Natural killer cell (primary cell): ENCODE measurements at regions not wholly inside any gene's neighbourhood (a gene's known extent, or its start where the extent isn't known, plus 50 kb on each side); places are given as distances from the start of the nearest gene placed in this dataset.

ENCODE experiments used
- ATAC-seq, 3 donors: fragments of 150-1000 bp in 2 of 3; fragments of 200-7000 bp in 1 of 3; cut with Tn5 transposase; 1 replicate in 1 of 3; 2 replicates in 2 of 3; pipeline ENCODE4 v1.10.0; 2021; ENCODE audit warnings: mild to moderate bottlenecking in 2 of 3, moderate library complexity in 2 of 3
- DNase-seq, 2 donors: peaks; one replicate each; pipeline versions ENCODE4 v3.0.0 to v3.0.0-alpha.2; 2013 to 2021; ENCODE audit warnings: mixed read lengths in 1 of 2
- H3K27ac ChIP-seq: one replicate; pipeline ENCODE4 v1.5.1; 2013; ENCODE audit warnings: mild to moderate bottlenecking, low read length
- H3K27me3 ChIP-seq: one replicate; pipeline ENCODE4 v1.6.1; 2013; ENCODE audit warnings: low read length; ENCODE audit not compliant: control insufficient read depth, insufficient read depth
- H3K36me3 ChIP-seq: one replicate; pipeline ENCODE4 v1.6.1; 2013; ENCODE audit warnings: low read length; ENCODE audit not compliant: control insufficient read depth, insufficient read depth
- H3K4me1 ChIP-seq: one replicate; pipeline ENCODE4 v1.6.1; 2013; ENCODE audit warnings: low read length; ENCODE audit not compliant: control insufficient read depth, insufficient read depth
- H3K4me3 ChIP-seq: one replicate; pipeline ENCODE4 v1.5.1; 2013; ENCODE audit warnings: low read length
- H3K9me3 ChIP-seq: one replicate; pipeline ENCODE4 v1.6.1; 2013; ENCODE audit warnings: low read length; ENCODE audit not compliant: control insufficient read depth, insufficient read depth
- H3K27ac Mint-ChIP-seq, 2 donors: one replicate each; pipeline ENCODE4 v1.8.0; 2022; ENCODE audit warnings: mild to moderate bottlenecking in 2 of 2, mixed read lengths in 2 of 2, moderate library complexity in 1 of 2
- H3K27me3 Mint-ChIP-seq, 2 donors: one replicate each; pipeline ENCODE4 v1.8.0; 2022; ENCODE audit warnings: low read depth in 2 of 2, mixed read lengths in 2 of 2
- H3K36me3 Mint-ChIP-seq: one replicate; pipeline ENCODE4 v1.8.0; 2022; ENCODE audit warnings: mixed read lengths
- H3K4me1 Mint-ChIP-seq, 2 donors: one replicate each; pipeline ENCODE4 v1.8.0; 2022; ENCODE audit warnings: mixed read lengths in 2 of 2
- H3K4me3 Mint-ChIP-seq: one replicate; pipeline ENCODE4 v1.8.0; 2022; ENCODE audit warnings: mild to moderate bottlenecking, moderate library complexity, mixed read lengths
- H3K9me3 Mint-ChIP-seq, 2 donors: one replicate each; pipeline ENCODE4 v1.8.0; 2022; ENCODE audit warnings: mixed read lengths in 2 of 2
- WGBS: methylation state at CpG from one replicate; pipeline ENCODE4 v1.1.7; 2013; ENCODE audit warnings: missing lambda C conversion rate; ENCODE audit not compliant: insufficient coverage; 5-methylcytosine and 5-hydroxymethylcytosine counted together
- intact Hi-C: fragments of 100-400 bp; cut with micrococcal nuclease; formaldehyde crosslinking; loops from one replicate; pipeline ENCODE4 v1.14.2; 2022
- TF ChIP-seq, protein P1 (sequence below): fragments of 200-600 bp; IDR thresholded peaks from one replicate; pipeline ENCODE4 v1.8.0; 2022; ENCODE audit warnings: antibody characterized with exemption

DNA sequence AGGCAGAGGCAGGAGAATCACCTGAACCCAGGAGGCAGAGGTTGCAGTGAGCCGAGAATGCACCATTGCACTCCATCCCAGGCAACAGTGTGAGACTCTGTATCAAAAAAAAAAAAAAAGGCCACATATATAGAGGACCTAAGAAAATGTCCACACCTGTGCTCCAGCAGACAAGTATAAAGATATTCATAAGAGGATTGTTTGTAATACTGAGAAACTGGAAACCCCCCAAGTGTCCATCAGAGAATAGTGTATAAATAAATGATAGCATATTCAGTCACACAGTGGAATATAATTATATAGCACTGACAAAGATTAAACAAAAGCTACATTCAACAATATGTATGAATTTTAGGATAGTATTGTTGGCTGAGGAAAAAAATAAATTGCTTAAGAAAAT is 1050.6 kb downstream of the GRM8 start:
- no peaks in the 10 kb centered on the region for H3K36me3 ChIP-seq
- H3K4me1 ChIP-seq = no peaks in the 10 kb centered on the region
- Mint-ChIP-seq H3K4me3 (no peak overlapping the region), H3K36me3 (no peaks in the 10 kb centered on the region), H3K27me3 (no peaks in the 10 kb centered on the region), H3K9me3 (peaks cover 2 to 8% of the 10 kb centered on the region in 2 donors), H3K27ac (no peak overlapping the region), H3K4me1 (no peaks in the 10 kb centered on the region)
- H3K9me3 ChIP-seq = no peaks in the 10 kb centered on the region
- H3K4me3 ChIP-seq = no peak overlapping the region
- intact Hi-C loops = no loop called here
- no peak overlapping the region for H3K27ac ChIP-seq
- TF ChIP-seq, protein P1, sequence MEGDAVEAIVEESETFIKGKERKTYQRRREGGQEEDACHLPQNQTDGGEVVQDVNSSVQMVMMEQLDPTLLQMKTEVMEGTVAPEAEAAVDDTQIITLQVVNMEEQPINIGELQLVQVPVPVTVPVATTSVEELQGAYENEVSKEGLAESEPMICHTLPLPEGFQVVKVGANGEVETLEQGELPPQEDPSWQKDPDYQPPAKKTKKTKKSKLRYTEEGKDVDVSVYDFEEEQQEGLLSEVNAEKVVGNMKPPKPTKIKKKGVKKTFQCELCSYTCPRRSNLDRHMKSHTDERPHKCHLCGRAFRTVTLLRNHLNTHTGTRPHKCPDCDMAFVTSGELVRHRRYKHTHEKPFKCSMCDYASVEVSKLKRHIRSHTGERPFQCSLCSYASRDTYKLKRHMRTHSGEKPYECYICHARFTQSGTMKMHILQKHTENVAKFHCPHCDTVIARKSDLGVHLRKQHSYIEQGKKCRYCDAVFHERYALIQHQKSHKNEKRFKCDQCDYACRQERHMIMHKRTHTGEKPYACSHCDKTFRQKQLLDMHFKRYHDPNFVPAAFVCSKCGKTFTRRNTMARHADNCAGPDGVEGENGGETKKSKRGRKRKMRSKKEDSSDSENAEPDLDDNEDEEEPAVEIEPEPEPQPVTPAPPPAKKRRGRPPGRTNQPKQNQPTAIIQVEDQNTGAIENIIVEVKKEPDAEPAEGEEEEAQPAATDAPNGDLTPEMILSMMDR = no peak
- H3K27me3 ChIP-seq = no peaks in the 10 kb centered on the region
- 100% methylated on average over 1 of the region's 1 CpG for WGBS
- ATAC-seq (no peak), DNase-seq (no peak)

DNA sequence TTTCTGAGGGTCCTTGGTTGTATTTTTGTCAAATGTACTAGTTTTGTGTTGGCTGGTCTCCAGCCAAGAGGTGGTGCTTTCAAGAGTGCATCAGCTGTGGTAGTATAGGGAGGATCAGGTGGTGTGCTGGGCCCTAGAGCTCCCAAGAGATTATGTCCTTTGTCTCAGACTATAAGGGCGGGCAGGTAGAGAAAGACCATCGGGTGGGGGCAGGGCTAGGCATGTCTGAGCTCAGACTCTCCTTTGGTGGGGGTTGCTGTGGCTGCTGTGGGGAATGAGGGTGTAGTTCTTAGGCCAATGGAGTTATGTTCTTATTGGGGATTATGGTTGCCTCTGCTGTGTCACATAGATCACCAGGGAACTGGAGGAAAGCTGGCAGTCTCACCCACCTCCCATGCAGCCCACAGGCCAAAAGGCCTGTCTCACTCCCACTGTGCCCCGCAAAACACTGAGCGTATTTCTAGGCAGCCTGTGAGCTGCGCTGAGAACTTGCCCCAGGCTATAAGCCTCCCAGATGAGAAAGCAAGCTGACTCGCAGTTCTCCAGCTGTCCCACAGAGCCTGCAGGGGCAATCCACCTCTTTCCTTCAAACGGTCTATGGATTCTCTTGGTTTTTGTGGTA is 1066.7 kb downstream of the GRM8 start:
- intact Hi-C loops = loop anchor here (10.0 kb wide), 1 partner anchor 59 kb away; no protein-coding TSS in a partner anchor
- no peak for DNase-seq

DNA sequence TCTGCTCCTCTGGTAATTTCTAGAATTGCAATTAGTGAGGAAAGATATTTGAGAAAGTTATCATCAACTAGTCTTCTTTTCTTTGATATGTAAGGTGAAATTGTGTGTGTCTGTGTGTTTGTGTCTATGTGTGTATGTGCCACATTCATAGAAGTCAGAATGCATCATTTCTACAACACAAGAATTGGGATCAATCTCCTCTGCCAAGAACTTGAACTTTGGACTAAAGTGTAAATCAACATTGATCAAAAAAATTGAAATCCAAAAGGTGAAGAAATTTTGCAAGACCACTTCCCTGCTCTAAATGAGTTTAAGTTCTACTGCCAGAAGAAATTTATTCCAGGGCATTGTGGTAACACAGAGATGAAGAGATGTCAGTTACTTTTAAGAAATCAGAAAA is 1072.8 kb downstream of the GRM8 start:
- H3K4me1 Mint-ChIP-seq = no peaks in the 10 kb centered on the region
- Histone ChIP-seq H3K36me3 (no peaks in the 10 kb centered on the region), H3K27me3 (no peaks in the 10 kb centered on the region), H3K4me3 (no peak overlapping the region), H3K27ac (no peak overlapping the region), H3K9me3 (peaks cover 5% of the 10 kb centered on the region), H3K4me1 (no peaks in the 10 kb centered on the region)
- intact Hi-C loops = loop anchor here (10.0 kb wide), 1 partner anchor 65 kb away; no protein-coding TSS in a partner anchor
- H3K27ac Mint-ChIP-seq = no peak overlapping the region
- H3K36me3 Mint-ChIP-seq = peaks cover 11% of the 10 kb centered on the region
- no peak overlapping the region for H3K4me3 Mint-ChIP-seq
- TF ChIP-seq, protein P1 = no peak
- H3K9me3 Mint-ChIP-seq = peaks cover 4 to 20% of the 10 kb centered on the region in 2 donors
- no peak for ATAC-seq
- DNase-seq = no peak
- no peaks in the 10 kb centered on the region for H3K27me3 Mint-ChIP-seq

More for the DNA sequence above, 1066.7 kb downstream of the GRM8 start:
- ATAC-seq = no peak
- Mint-ChIP-seq H3K27me3 (no peaks in the 10 kb centered on the region), H3K9me3 (peaks cover 16 to 33% of the 10 kb centered on the region in 2 donors), H3K27ac (no peak overlapping the region), H3K4me1 (no peaks in the 10 kb centered on the region), H3K4me3 (no peak overlapping the region), H3K36me3 (peaks cover 17% of the 10 kb centered on the region)
- WGBS = 63% methylated on average over 7 of the region's 7 CpGs
- no peaks in the 10 kb centered on the region for H3K27me3 ChIP-seq
- no peak overlapping the region for H3K4me3 ChIP-seq
- no peaks in the 10 kb centered on the region for H3K4me1 ChIP-seq
- H3K36me3 ChIP-seq = no peaks in the 10 kb centered on the region
- peaks cover 9% of the 10 kb centered on the region for H3K9me3 ChIP-seq
- TF ChIP-seq, protein P1 = no peak
- no peak overlapping the region for H3K27ac ChIP-seq

DNA sequence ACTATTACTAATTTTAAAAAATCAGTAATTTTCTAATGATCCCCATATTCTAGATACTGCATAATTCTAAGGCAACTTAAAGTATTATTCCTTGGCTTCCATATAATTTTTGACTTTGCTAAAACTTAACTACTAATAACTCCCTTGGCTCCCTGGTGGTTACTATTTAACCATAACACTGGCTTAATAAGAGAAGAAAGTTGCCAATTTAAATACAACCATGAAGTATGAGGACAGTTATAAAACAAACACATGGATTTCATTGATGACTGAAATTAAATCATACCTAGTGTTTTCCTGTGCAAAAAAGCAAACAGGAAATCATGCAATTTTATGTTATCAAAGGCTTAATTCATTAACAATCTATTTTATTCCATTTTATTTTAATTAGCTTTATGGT is 1073.9 kb downstream of the GRM8 start:
- Mint-ChIP-seq H3K4me3 (no peak overlapping the region), H3K27ac (no peak overlapping the region), H3K4me1 (no peaks in the 10 kb centered on the region), H3K27me3 (no peaks in the 10 kb centered on the region), H3K9me3 (peaks cover 8 to 27% of the 10 kb centered on the region in 2 donors), H3K36me3 (peaks cover 11% of the 10 kb centered on the region)
- no peaks in the 10 kb centered on the region for H3K27me3 ChIP-seq
- H3K9me3 ChIP-seq = peaks cover 5% of the 10 kb centered on the region
- intact Hi-C loops = no loop called here
- DNase-seq = no peak
- H3K27ac ChIP-seq = no peak overlapping the region
- TF ChIP-seq, protein P1 = no peak
- no peak for ATAC-seq
- H3K4me1 ChIP-seq = no peaks in the 10 kb centered on the region
- no peaks in the 10 kb centered on the region for H3K36me3 ChIP-seq
- H3K4me3 ChIP-seq = no peak overlapping the region
